SK-N-SH treated with all-trans-retinoic acid at 6 μM for 48 hours (cell line): ENCODE measurements at regions not wholly inside any gene's neighbourhood (a gene's known extent, or its start where the extent isn't known, plus 50 kb on each side); places are given as distances from the start of the nearest gene placed in this dataset.

Source experiments
- ATAC-seq: fragments of 200-7000 bp; cut with Tn5 transposase; 3 replicates; pipeline ENCODE4 v1.9.1; 2020; ENCODE audit warnings: mild to moderate bottlenecking, moderate library complexity
- ARNTL ChIP-seq: fragments of 450-650 bp; formaldehyde crosslinking; IDR thresholded peaks from 2 replicates; pipeline ENCODE4 v1.5.0; 2020; ENCODE audit warnings: low read depth, mild to moderate bottlenecking, moderate library complexity, borderline replicate concordance
- CREB5 ChIP-seq: fragments of 250-450 bp; sonication (Bioruptor Pico); IDR thresholded peaks from 2 replicates; pipeline ENCODE4 v1.5.1; 2020; ENCODE audit warnings: low read depth, mild to moderate bottlenecking, moderate library complexity
- CSRNP3 ChIP-seq: fragments of 250-450 bp; sonication (Bioruptor Pico); IDR thresholded peaks from 2 replicates; pipeline ENCODE4 v1.5.1; 2021; ENCODE audit warnings: mild to moderate bottlenecking, moderate library complexity
- ESRRG ChIP-seq: fragments of 250-450 bp; sonication (Bioruptor Pico); IDR thresholded peaks from 2 replicates; pipeline ENCODE4 v1.6.1; 2021; ENCODE audit warnings: mild to moderate bottlenecking
- OSR1 ChIP-seq: fragments of 250-450 bp; sonication (Bioruptor Pico); IDR thresholded peaks from 2 replicates; pipeline ENCODE4 v1.8.0; 2022; ENCODE audit warnings: moderate library complexity, mild to moderate bottlenecking, inconsistent platforms
- PATZ1 ChIP-seq: fragments of 250-450 bp; sonication (Bioruptor Pico); IDR thresholded peaks from 2 replicates; pipeline ENCODE4 v1.8.0; 2020; ENCODE audit warnings: mild to moderate bottlenecking, moderate library complexity, borderline replicate concordance
- POU6F1 ChIP-seq: fragments of 250-450 bp; sonication (Bioruptor Pico); IDR thresholded peaks from 2 replicates; pipeline ENCODE4 v1.8.0; 2021; ENCODE audit warnings: low read depth, mild to moderate bottlenecking, moderate library complexity, borderline replicate concordance
- PPARA ChIP-seq: fragments of 250-450 bp; sonication (Bioruptor Pico); IDR thresholded peaks from 2 replicates; pipeline ENCODE4 v1.5.0; 2020; ENCODE audit warnings: mild to moderate bottlenecking, borderline replicate concordance
- RARB ChIP-seq: fragments of 250-450 bp; sonication (Bioruptor Pico); IDR thresholded peaks from 2 replicates; pipeline ENCODE4 v1.8.0; 2021; ENCODE audit warnings: mild to moderate bottlenecking, moderate library complexity
- SNAI2 ChIP-seq: fragments of 250-450 bp; sonication (Bioruptor Pico); IDR thresholded peaks from 2 replicates; pipeline ENCODE4 v1.5.0; 2020; ENCODE audit warnings: mild to moderate bottlenecking, moderate library complexity
- TCF4 ChIP-seq: fragments of 250-450 bp; sonication (Bioruptor Pico); IDR thresholded peaks from 2 replicates; pipeline ENCODE4 v1.8.0; 2021; ENCODE audit warnings: mild to moderate bottlenecking, moderate library complexity, borderline replicate concordance
- TOX ChIP-seq: fragments of 250-450 bp; sonication (Bioruptor Pico); IDR thresholded peaks from 2 replicates; pipeline ENCODE4 v1.8.0; 2021; ENCODE audit warnings: mild to moderate bottlenecking, moderate library complexity, borderline replicate concordance
- TSHZ2 ChIP-seq: fragments of 250-450 bp; sonication (Bioruptor Pico); IDR thresholded peaks from 2 replicates; pipeline ENCODE4 v1.5.0; 2020; ENCODE audit warnings: mild to moderate bottlenecking, moderate library complexity
- ZC3H10 ChIP-seq: fragments of 250-450 bp; sonication (Bioruptor Pico); IDR thresholded peaks from 2 replicates; pipeline ENCODE4 v1.5.1; 2021; ENCODE audit warnings: mild to moderate bottlenecking, moderate library complexity
- ZFP3 ChIP-seq: fragments of 250-450 bp; sonication (Bioruptor Pico); IDR thresholded peaks from 2 replicates; pipeline ENCODE4 v1.5.0; 2020; ENCODE audit warnings: mild to moderate bottlenecking, moderate library complexity
- ZFP30 ChIP-seq: fragments of 450-650 bp; formaldehyde crosslinking; IDR thresholded peaks from 2 replicates; pipeline ENCODE4 v1.5.0; 2022; ENCODE audit warnings: mild to moderate bottlenecking, moderate library complexity
- ZNF70 ChIP-seq: fragments of 450-650 bp; formaldehyde crosslinking; IDR thresholded peaks from 2 replicates; pipeline ENCODE4 v1.5.0; 2020; ENCODE audit warnings: mild to moderate bottlenecking, moderate library complexity

GRCh38 chr5:109943701-109944235 lies 254.0 kb downstream of the MAN2A1 start:
- TF ChIP-seq PPARA (CRISPR knock-in tag) (no peak), ZC3H10 (CRISPR knock-in tag) (no peak; the same call in 1 of the 2 replicates), SNAI2 (CRISPR knock-in tag) (no peak), ARNTL (CRISPR knock-in tag) (no peak)
- peak; percentile 32 for ATAC-seq

GRCh38 chr5:109944461-109944860 lies 254.7 kb downstream of the MAN2A1 start:
- ATAC-seq: no peak
- no peak for TF ChIP-seq OSR1 (CRISPR knock-in tag)
- TF ChIP-seq ESRRG (CRISPR knock-in tag): no peak
- no peak for TF ChIP-seq ARNTL (CRISPR knock-in tag)

- no peak for ATAC-seq
- TF ChIP-seq TOX (no peak), TSHZ2 (CRISPR knock-in tag) (no peak), CSRNP3 (CRISPR knock-in tag) (no peak), OSR1 (CRISPR knock-in tag) (no peak), RARB (CRISPR knock-in tag) (no peak)
Measured at GRCh38 chr5:109945097-109945678, 255.5 kb downstream of the MAN2A1 start.

GRCh38 chr5:109945723-109946480 lies 256.2 kb downstream of the MAN2A1 start:
- TF ChIP-seq CREB5 (CRISPR knock-in tag) (no peak), ARNTL (CRISPR knock-in tag) (no peak), POU6F1 (CRISPR knock-in tag) (no peak), TCF4 (CRISPR knock-in tag) (no peak), SNAI2 (CRISPR knock-in tag) (no peak)
- no peak for ATAC-seq

GRCh38 chr5:109946610-109947009 lies 256.9 kb downstream of the MAN2A1 start:
- ATAC-seq: no peak
- TF ChIP-seq ZNF70 (no peak), TCF4 (CRISPR knock-in tag) (no peak), ZFP3 (CRISPR knock-in tag) (no peak), ZFP30 (CRISPR knock-in tag) (no peak), PATZ1 (CRISPR knock-in tag) (no peak), TOX (no peak)
- TF ChIP-seq, all 23 proteins: peak for 0
